ENCODE measurements at regions not wholly inside any gene's neighbourhood (a gene's known extent, or its start where the extent isn't known, plus 50 kb on each side); places are given as distances from the start of the nearest gene placed in this dataset.

DNA sequence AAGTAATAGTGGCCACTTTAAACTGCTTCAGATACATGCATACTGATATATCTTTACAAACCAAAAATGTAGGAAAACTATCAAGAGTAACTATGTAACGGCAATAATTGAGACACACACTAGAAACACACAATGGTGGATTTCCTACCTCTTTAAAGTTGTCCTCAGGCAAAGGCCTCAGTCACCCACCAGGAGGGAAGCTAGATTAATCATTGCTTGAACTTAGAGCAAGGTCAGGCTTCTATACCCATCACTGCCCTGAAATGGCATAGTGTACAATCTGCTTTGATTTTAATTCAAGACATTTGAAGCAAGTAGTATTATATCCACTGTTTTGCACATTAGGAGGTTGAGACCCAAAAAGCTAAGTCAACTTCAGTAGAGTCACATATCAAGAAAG lies 110.9 kb downstream of the AREG start:
- TF ChIP-seq, protein P1, sequence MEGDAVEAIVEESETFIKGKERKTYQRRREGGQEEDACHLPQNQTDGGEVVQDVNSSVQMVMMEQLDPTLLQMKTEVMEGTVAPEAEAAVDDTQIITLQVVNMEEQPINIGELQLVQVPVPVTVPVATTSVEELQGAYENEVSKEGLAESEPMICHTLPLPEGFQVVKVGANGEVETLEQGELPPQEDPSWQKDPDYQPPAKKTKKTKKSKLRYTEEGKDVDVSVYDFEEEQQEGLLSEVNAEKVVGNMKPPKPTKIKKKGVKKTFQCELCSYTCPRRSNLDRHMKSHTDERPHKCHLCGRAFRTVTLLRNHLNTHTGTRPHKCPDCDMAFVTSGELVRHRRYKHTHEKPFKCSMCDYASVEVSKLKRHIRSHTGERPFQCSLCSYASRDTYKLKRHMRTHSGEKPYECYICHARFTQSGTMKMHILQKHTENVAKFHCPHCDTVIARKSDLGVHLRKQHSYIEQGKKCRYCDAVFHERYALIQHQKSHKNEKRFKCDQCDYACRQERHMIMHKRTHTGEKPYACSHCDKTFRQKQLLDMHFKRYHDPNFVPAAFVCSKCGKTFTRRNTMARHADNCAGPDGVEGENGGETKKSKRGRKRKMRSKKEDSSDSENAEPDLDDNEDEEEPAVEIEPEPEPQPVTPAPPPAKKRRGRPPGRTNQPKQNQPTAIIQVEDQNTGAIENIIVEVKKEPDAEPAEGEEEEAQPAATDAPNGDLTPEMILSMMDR (IDR thresholded peaks at IDR 0.05; ENCODE audit: low read depth, low read length): no peak
- TF ChIP-seq POLR2A (IDR thresholded peaks at IDR 0.05; ENCODE audit: extremely low read depth, insufficient read length) (no peak), MYC (IDR thresholded peaks at IDR 0.05; ENCODE audit: low read depth, low read length) (no peak)
